HepG2 (cell line): ENCODE measurements at regions not wholly inside any gene's neighbourhood (a gene's known extent, or its start where the extent isn't known, plus 50 kb on each side); places are given as distances from the start of the nearest gene placed in this dataset.

Experiments
- ATAC-seq: fragments of 200-7000 bp; cut with Tn5 transposase; 3 replicates; pipeline ENCODE4 v1.9.1; 2020; ENCODE audit warnings: mild to moderate bottlenecking, moderate library complexity
- BruUV-seq: library from RNA; stranded (reverse); fragments of 400-500 nt; replicated peaks from 2 replicates; lab custom pipeline; 2021; lab: Mats Ljungman, UMichigan
- CTCF ChIA-PET: fragments of 300-600 bp; formaldehyde crosslinking; extraction: SDS; loops from one replicate; lab custom pipeline; 2021; ENCODE audit warnings: low total read pairs, inconsistent platforms, low intra/inter-chr PET ratio; lab: Yijun Ruan, JAX
- POLR2A ChIA-PET: fragments of 350-600 bp; sonication (Branson Sonifier 250); formaldehyde crosslinking; loops from one replicate; lab custom pipeline; 2020; ENCODE audit warnings: antibody characterized with exemption, inconsistent platforms; lab: Yijun Ruan, JAX
- DNase-seq: peaks from one replicate; pipeline ENCODE4 v3.0.0-alpha.2; 2015; ENCODE audit warnings: low spot score
- FAIRE-seq: peaks from 3 replicates; lab custom pipeline; 2011; peaks lifted over from hg19 to GRCh38; lab: Jason Lieb, UNC
- H2AFZ ChIP-seq: one replicate; pipeline ENCODE4 v1.6.1; 2011; ENCODE audit warnings: low read length, inconsistent platforms
- H3K27ac ChIP-seq: fragments of 300-600 bp; 3 replicates; pipeline ENCODE4 v1.8.0; 2011; ENCODE audit warnings: mixed run types, mild to moderate bottlenecking, mixed read lengths, low read length, inconsistent platforms; ENCODE audit not compliant: insufficient read depth; ENCODE audit errors: extremely low read length
- H3K27me3 ChIP-seq, 2 experiments: fragments of 200-600 bp in 1 of 2; 2 replicates in 1 of 2; 3 replicates in 1 of 2; pipeline versions ENCODE4 v1.6.0 to v1.8.0; 2011; ENCODE audit warnings: low read length in 2 of 2, mild to moderate bottlenecking in 2 of 2, moderate library complexity in 2 of 2, inconsistent platforms in 1 of 2; ENCODE audit not compliant: insufficient read depth in 2 of 2, control insufficient read depth in 1 of 2
- H3K36me3 ChIP-seq, 2 experiments: fragments of 200-600 bp in 1 of 2; replicated peaks in 1 of 2; 2 replicates in 1 of 2; 3 replicates in 1 of 2; pipeline versions ENCODE4 v1.5.1 to v1.8.0; 2011; ENCODE audit warnings: low read length in 2 of 2, inconsistent platforms in 1 of 2; ENCODE audit not compliant: insufficient read depth in 2 of 2, control insufficient read depth in 1 of 2
- H3K4me1 ChIP-seq: 2 replicates; pipeline ENCODE4 v1.5.1; 2012; ENCODE audit warnings: low read length, inconsistent platforms; ENCODE audit not compliant: insufficient read depth
- H3K4me2 ChIP-seq: 2 replicates; pipeline ENCODE4 v1.6.0; 2011; ENCODE audit warnings: low read depth, low read length, inconsistent platforms
- H3K4me3 ChIP-seq, 3 experiments: fragments of 200-600 bp in 1 of 3; sonication (generic), shearing (Covaris generic) in 1 of 3; replicated peaks in 1 of 3; 2 replicates each; pipeline ENCODE4 v1.5.1; 2011 to 2016; ENCODE audit warnings: low read length in 3 of 3, inconsistent platforms in 2 of 3, low read depth in 2 of 3, mild to moderate bottlenecking in 2 of 3, control low read depth in 1 of 3, mixed read lengths in 1 of 3; ENCODE audit not compliant: insufficient read depth in 1 of 3
- H3K79me2 ChIP-seq: one replicate; pipeline ENCODE4 v1.6.1; 2011; ENCODE audit warnings: low read length, inconsistent platforms; ENCODE audit not compliant: insufficient read depth
- H3K9ac ChIP-seq: 2 replicates; pipeline ENCODE4 v1.6.0; 2011; ENCODE audit warnings: mild to moderate bottlenecking, low read depth, low read length, inconsistent platforms; ENCODE audit not compliant: insufficient read depth
- H3K9me3 ChIP-seq: 2 replicates; pipeline ENCODE4 v1.5.1; 2012; ENCODE audit warnings: mild to moderate bottlenecking, low read length
- H4K20me1 ChIP-seq: 2 replicates; pipeline ENCODE4 v1.6.0; 2011; ENCODE audit warnings: inconsistent platforms, mild to moderate bottlenecking, low read length, moderate library complexity; ENCODE audit not compliant: insufficient read depth
- CBX2 ChIP-seq, 2 experiments: fragments of 200-600 bp in 1 of 2; sonication (generic); formaldehyde crosslinking in 1 of 2; IDR thresholded peaks; 2 replicates each; pipeline versions ENCODE4 v1.7.0 to v1.8.1; 2018 to 2022; ENCODE audit warnings: low read depth in 2 of 2, low read length in 1 of 2, mild to moderate bottlenecking in 1 of 2, missing genetic modification reagents in 1 of 2
- CCAR2 ChIP-seq: fragments of 200-400 bp; formaldehyde crosslinking; optimal IDR thresholded peaks from 2 replicates; pipeline ENCODE3; 2018; ENCODE audit warnings: low read depth, mild to moderate bottlenecking, low read length, moderate library complexity
- TRAFD1 ChIP-seq: sonication (generic); formaldehyde crosslinking; IDR thresholded peaks from 2 replicates; pipeline ENCODE4 v1.5.1; 2020; ENCODE audit warnings: missing genetic modification reagents, mild to moderate bottlenecking, borderline replicate concordance
- ZMYM3 ChIP-seq: sonication (generic); formaldehyde crosslinking; IDR thresholded peaks from 2 replicates; pipeline ENCODE4 v1.5.1; 2020; ENCODE audit warnings: mild to moderate bottlenecking, missing genetic modification reagents
- ZNF282 ChIP-seq: fragments of 450-650 bp; IDR thresholded peaks from 2 replicates; pipeline ENCODE4 v1.6.1; 2018; ENCODE audit not compliant: partially characterized antibody
- ZNF558 ChIP-seq: sonication (generic); formaldehyde crosslinking; IDR thresholded peaks from 2 replicates; pipeline ENCODE4 v1.9.0; 2022; ENCODE audit warnings: mild to moderate bottlenecking, missing genetic modification reagents, borderline replicate concordance
- ZNF7 ChIP-seq: IDR thresholded peaks from 2 replicates; pipeline ENCODE4 v1.6.1; 2016; ENCODE audit warnings: missing biosample characterization, missing genetic modification reagents
- ZNF720 ChIP-seq: sonication (generic); formaldehyde crosslinking; IDR thresholded peaks from 2 replicates; pipeline ENCODE4 v1.4.0; 2020; ENCODE audit warnings: missing genetic modification reagents
- ZNF747 ChIP-seq: sonication (generic); formaldehyde crosslinking; IDR thresholded peaks from 2 replicates; pipeline ENCODE4 v1.8.1; 2023; ENCODE audit warnings: missing genetic modification reagents, mild to moderate bottlenecking, borderline replicate concordance
- WGBS: methylation state at CpG from one replicate; pipeline ENCODE4 v1.1.6; 2017; ENCODE audit warnings: low lambda C conversion rate; 5-methylcytosine and 5-hydroxymethylcytosine counted together
- in situ Hi-C: cut with HindIII; loops from 2 replicates; pipeline ENCODE4 v1.10.0; 2017; ENCODE audit warnings: low pct_unique_long_range_greater_than_20kb; ENCODE audit not compliant: extremely low pct_ligation_motif_present
- intact Hi-C: fragments of 100-400 bp; cut with micrococcal nuclease; formaldehyde crosslinking; loops from one replicate; pipeline ENCODE4 v1.10.0; 2022; ENCODE audit not compliant: unreplicated experiment

DNA sequence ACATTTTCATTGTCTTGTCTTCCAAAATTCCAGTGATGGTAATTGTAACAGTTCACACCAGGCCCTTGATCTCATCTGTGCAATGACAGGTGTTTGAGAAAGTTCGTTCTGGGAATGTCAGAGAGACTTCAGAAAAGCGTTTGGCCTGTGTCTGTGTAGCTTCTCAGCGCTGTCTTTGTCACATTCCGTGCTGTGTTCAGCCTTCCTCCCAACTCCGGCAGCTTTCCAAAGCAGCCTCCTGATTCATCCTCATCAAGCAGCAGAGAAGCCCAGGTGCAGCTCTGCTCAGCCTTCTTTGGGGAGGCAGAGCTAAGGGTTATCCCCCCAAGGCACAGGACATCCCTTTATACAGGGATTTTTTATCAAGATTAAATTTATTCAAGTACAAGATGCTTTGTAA is 494.0 kb upstream of the SUCLG2 start:
- Histone ChIP-seq H4K20me1 (no peaks in the 10 kb centered on the region), H3K4me2 (no peak overlapping the region), H3K36me3 (no peaks in the 10 kb centered on the region), H3K9me3 (no peaks in the 10 kb centered on the region), H3K9ac (no peak overlapping the region), H3K27me3 (no peaks in the 10 kb centered on the region), H3K4me1 (no peaks in the 10 kb centered on the region), H3K4me3 (no peak overlapping the region), H3K27ac (no peak overlapping the region), H3K79me2 (no peaks in the 10 kb centered on the region), H2AFZ (no peak overlapping the region)
- BruUV-seq: no TSS peak
- CTCF ChIA-PET: no interaction called here
- 1% methylated on average over 5 of the region's 5 CpGs for WGBS
- TF ChIP-seq ZNF7 (CRISPR knock-in tag): no peak
- TF ChIP-seq ZMYM3: no peak
- no peak for TF ChIP-seq CBX2 (IDR thresholded peaks at IDR 0.05; ENCODE audit: low read depth, low read length)
- no peak for TF ChIP-seq CBX2 (CRISPR knock-in tag; IDR thresholded peaks at IDR 0.05; ENCODE audit: low read depth)
- no peak for TF ChIP-seq TRAFD1 (CRISPR knock-in tag)
- TF ChIP-seq ZNF282: no peak
- no peak for TF ChIP-seq ZNF720
- TF ChIP-seq ZNF747 (CRISPR knock-in tag): no peak
- TF ChIP-seq CCAR2: no peak
- TF ChIP-seq ZNF558: no peak
- no peak for FAIRE-seq
- intact Hi-C loops: no loop called here
- in situ Hi-C loops: no loop called here
- DNase-seq: no peak
- POLR2A ChIA-PET: no interaction called here
- ATAC-seq: no peak
